ENCODE measurements at regions not wholly inside any gene's neighbourhood (a gene's known extent, or its start where the extent isn't known, plus 50 kb on each side); places are given as distances from the start of the nearest gene placed in this dataset.

DNA sequence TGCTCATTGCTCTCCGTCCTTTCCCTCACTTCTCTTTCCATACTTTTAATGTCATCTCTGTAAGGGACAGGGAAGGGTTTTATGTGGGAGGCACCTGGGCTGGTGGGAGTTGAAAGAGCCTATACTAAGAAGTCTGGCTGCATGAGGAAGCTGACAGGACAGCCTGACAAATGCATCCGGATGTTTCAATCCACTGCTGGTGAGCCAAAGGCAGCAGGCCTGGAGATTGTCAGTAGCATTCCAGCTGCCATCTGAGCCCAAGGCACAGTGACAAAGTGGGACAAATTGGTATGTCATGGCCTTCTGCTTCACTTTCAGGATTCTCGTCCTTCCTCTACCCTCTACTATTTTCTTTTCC is 218.4 kb downstream of the STK31 start (continued):
- TF ChIP-seq RAD21 (IDR thresholded peaks at IDR 0.05; ENCODE audit: low read depth) (no peak), TCF7L2 (IDR thresholded peaks at IDR 0.05; ENCODE audit: borderline replicate concordance, extremely low read depth, insufficient read depth, insufficient read length) (no peak), EZH2 (IDR thresholded peaks at IDR 0.05) (no peak), REST (IDR thresholded peaks at IDR 0.05; ENCODE audit: low read depth) (no peak), ATF3 (IDR thresholded peaks at IDR 0.05) (no peak), ELF1 (IDR thresholded peaks at IDR 0.05; ENCODE audit: borderline replicate concordance, low read depth) (no peak)
- TF ChIP-seq, protein P1, sequence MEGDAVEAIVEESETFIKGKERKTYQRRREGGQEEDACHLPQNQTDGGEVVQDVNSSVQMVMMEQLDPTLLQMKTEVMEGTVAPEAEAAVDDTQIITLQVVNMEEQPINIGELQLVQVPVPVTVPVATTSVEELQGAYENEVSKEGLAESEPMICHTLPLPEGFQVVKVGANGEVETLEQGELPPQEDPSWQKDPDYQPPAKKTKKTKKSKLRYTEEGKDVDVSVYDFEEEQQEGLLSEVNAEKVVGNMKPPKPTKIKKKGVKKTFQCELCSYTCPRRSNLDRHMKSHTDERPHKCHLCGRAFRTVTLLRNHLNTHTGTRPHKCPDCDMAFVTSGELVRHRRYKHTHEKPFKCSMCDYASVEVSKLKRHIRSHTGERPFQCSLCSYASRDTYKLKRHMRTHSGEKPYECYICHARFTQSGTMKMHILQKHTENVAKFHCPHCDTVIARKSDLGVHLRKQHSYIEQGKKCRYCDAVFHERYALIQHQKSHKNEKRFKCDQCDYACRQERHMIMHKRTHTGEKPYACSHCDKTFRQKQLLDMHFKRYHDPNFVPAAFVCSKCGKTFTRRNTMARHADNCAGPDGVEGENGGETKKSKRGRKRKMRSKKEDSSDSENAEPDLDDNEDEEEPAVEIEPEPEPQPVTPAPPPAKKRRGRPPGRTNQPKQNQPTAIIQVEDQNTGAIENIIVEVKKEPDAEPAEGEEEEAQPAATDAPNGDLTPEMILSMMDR (IDR thresholded peaks at IDR 0.05 in 2 of 3, conservative IDR thresholded peaks at IDR 0.05 in 1 of 3; ENCODE audit: borderline replicate concordance in 1 of 3, insufficient read depth in 1 of 3, low read depth in 2 of 3, low read length in 2 of 3): no peak

DNA sequence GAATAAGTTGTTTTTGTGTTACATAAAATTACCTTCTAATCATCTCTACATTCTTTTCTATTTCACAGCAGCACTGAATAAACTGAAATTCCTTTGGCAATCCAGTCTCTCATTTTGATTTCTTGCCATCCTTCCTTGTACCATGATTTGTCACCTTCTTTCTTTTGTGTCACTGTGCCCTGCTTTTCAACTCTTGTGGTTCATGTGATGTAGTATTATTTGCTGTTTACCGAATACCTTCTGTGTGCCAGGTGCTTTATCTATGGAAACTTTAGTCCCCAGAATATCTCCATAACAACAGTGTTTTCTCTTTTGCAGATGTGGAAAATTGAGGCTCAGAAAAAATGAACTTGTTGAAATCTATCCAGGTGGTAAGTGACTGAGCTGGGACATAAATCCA is 220.3 kb downstream of the STK31 start:
- ATAC-seq (no peak), DNase-seq (ENCODE audit: low read depth, low spot score) (no peak)
- Histone ChIP-seq H3K27me3 (ENCODE audit: insufficient read depth, low read length) (no peaks in the 10 kb centered on the region), H2AFZ (ENCODE audit: low read depth, low read length, poor library complexity, severe bottlenecking) (no peak overlapping the region), H3K9me2 (ENCODE audit: insufficient read depth) (no peaks in the 10 kb centered on the region), H3K9me3 (ENCODE audit: control insufficient read depth in 1 of 2, insufficient read depth in 1 of 2, low read depth in 1 of 2, low read length in 2 of 2) (no peaks in the 10 kb centered on the region), H3K79me2 (ENCODE audit: insufficient read depth, low read length) (no peaks in the 10 kb centered on the region), H3K27ac (ENCODE audit: low read depth, low read length) (no peak overlapping the region), H3K9ac (ENCODE audit: low read length) (no peak overlapping the region), H3K4me2 (ENCODE audit: low read length) (no peak overlapping the region), H3K4me3 (replicated peaks in 1 of 2; ENCODE audit: low read depth in 1 of 2, low read length in 2 of 2) (no peak overlapping the region), H4K20me1 (ENCODE audit: insufficient read depth) (no peaks in the 10 kb centered on the region), H3K36me3 (ENCODE audit: control insufficient read depth in 1 of 2, insufficient read depth in 2 of 2, low read length in 2 of 2) (no peaks in the 10 kb centered on the region), H3K4me1 (ENCODE audit: control insufficient read depth in 1 of 2, insufficient read depth in 2 of 2, low read length in 2 of 2) (no peaks in the 10 kb centered on the region)
- ChIA-PET RAD21 (ENCODE audit: low non-redundant PET in 1 of 2, low total read pairs in 2 of 2, uncharacterized antibody in 2 of 2, unreplicated experiment in 2 of 2) (no interaction called here), POLR2A (no interaction called here), CTCF (no interaction called here)
- TF ChIP-seq SIN3A (IDR thresholded peaks at IDR 0.05; ENCODE audit: low read depth): no peak
- TF ChIP-seq, protein P2, sequence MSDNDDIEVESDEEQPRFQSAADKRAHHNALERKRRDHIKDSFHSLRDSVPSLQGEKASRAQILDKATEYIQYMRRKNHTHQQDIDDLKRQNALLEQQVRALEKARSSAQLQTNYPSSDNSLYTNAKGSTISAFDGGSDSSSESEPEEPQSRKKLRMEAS (IDR thresholded peaks at IDR 0.05): no peak
- TF ChIP-seq EZH2phosphoT487 (IDR thresholded peaks at IDR 0.05; ENCODE audit: borderline replicate concordance): no peak
- intact Hi-C loops (cut with micrococcal nuclease): loop anchor here (10.0 kb wide), 1 partner anchor 734 kb away; no protein-coding TSS in a partner anchor
- BruUV-seq (replicated peaks): no TSS peak
